IgD-negative memory B cell (primary cell): ENCODE measurements at regions not wholly inside any gene's neighbourhood (a gene's known extent, or its start where the extent isn't known, plus 50 kb on each side); places are given as distances from the start of the nearest gene placed in this dataset.
"Not testable (repeated sequence)": the region's sequence is repeated elsewhere in the genome, so short reads cannot be mapped to it uniquely, and the experiment has no call there.

Source experiments
- H3K27ac Mint-ChIP-seq, 3 donors: one replicate each; pipeline ENCODE4 v1.8.0; 2020 to 2022; ENCODE audit warnings: mild to moderate bottlenecking in 3 of 3, mixed read lengths in 3 of 3, moderate library complexity in 1 of 3
- H3K27me3 Mint-ChIP-seq: one replicate; pipeline ENCODE4 v1.8.0; 2021; ENCODE audit warnings: mixed read lengths
- H3K36me3 Mint-ChIP-seq: one replicate; pipeline ENCODE4 v1.8.0; 2020; ENCODE audit warnings: mild to moderate bottlenecking, mixed read lengths
- H3K4me1 Mint-ChIP-seq, 3 donors: one replicate each; pipeline ENCODE4 v1.8.0; 2020 to 2022; ENCODE audit warnings: mixed read lengths in 3 of 3, mild to moderate bottlenecking in 1 of 3
- H3K4me3 Mint-ChIP-seq, 4 donors: one replicate each; pipeline ENCODE4 v1.8.0; 2020 to 2022; ENCODE audit warnings: mild to moderate bottlenecking in 4 of 4, mixed read lengths in 4 of 4, moderate library complexity in 3 of 4
- H3K9me3 Mint-ChIP-seq, 3 donors: one replicate each; pipeline ENCODE4 v1.8.0; 2020 to 2021; ENCODE audit warnings: mixed read lengths in 3 of 3, mild to moderate bottlenecking in 1 of 3

DNA sequence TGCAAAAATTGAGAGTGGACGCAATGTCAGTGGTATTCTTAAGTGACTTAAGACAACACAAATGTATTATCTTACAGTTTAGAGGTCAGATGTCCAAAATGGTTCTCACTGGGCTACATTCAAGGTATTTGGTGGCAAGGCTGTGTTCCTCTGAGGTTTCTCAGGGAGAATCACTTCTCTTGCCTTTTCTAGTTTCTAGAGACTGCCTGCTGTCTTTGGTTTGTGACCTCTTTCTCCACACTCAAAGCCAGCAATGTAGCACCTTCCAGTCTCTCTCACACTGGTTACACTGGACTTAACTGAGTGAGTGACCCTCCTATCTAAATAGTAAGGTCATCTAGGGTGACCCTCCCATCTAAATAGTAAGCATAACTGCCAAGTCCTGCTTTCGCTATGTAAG lies 613.2 kb upstream of the COBL start:
- Mint-ChIP-seq H3K4me1 (no peaks in the 10 kb centered on the region), H3K4me3 (no peak overlapping the region), H3K27ac (no peak overlapping the region), H3K27me3 (no peaks in the 10 kb centered on the region), H3K36me3 (no peaks in the 10 kb centered on the region), H3K9me3 (peaks cover 3 to 35% (median 15%) of the 10 kb centered on the region in 3 donors)

DNA sequence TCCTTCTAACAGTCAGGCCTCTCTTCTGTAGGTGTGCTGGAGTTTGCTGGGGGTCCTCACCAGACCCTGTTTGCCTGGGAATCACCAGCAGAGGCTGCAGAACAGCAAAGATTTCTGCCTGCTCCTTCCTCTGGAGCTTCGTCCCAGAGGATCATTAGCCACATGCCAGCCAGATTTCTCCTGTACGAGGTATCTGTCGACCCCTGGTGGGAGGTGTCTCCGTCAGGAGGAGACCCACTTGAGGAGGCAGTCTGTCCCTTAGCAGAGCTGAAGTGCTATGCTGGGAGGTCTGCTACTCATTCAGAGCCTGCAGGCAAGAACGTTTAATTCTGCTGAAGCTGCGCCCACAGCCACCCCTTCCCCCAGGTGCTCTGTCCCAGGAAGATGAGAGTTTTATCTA lies 611.1 kb upstream of the COBL start:
- no peaks in the 10 kb centered on the region for H3K27me3 Mint-ChIP-seq
- H3K4me1 Mint-ChIP-seq, result no peaks in the 10 kb centered on the region
- peaks cover 3 to 29% (median 20%) of the 10 kb centered on the region in 3 donors for H3K9me3 Mint-ChIP-seq
- H3K27ac Mint-ChIP-seq, result no peak overlapping the region
- H3K36me3 Mint-ChIP-seq, result no peaks in the 10 kb centered on the region
- H3K4me3 Mint-ChIP-seq, result no peak overlapping the region

DNA sequence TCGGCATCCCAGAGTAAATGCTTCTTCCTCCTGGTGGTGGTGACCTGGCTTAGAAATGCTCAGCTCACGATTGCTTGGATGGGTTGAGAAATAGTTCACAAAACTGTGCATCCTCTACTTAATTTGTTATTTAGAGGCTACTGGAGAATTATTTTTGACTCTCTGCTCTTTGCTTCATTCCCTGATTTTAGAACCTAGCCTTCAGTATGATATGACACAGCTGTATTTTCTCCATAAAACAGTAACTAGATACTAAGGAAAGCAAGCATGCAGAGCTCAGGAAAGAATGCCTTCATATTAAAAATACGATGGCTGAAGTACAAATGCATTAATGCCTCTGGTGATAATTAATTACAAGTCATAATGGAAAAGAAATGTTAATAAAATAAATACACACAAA lies 602.0 kb upstream of the COBL start:
- no peak overlapping the region for H3K27ac Mint-ChIP-seq
- H3K9me3 Mint-ChIP-seq, result peaks cover 7 to 19% (median 10%) of the 10 kb centered on the region in 3 donors
- H3K27me3 Mint-ChIP-seq, result no peaks in the 10 kb centered on the region
- H3K4me1 Mint-ChIP-seq, result no peaks in the 10 kb centered on the region
- no peak overlapping the region for H3K4me3 Mint-ChIP-seq
- no peaks in the 10 kb centered on the region for H3K36me3 Mint-ChIP-seq

GRCh38 chr7:51901489-51901840 lies 584.9 kb upstream of the COBL start:
- Mint-ChIP-seq H3K27me3 (no peaks in the 10 kb centered on the region), H3K4me1 (no peaks in the 10 kb centered on the region), H3K27ac (no peak overlapping the region), H3K36me3 (no peaks in the 10 kb centered on the region), H3K9me3 (peaks cover 1 to 10% (median 6%) of the 10 kb centered on the region in 3 donors), H3K4me3 (no peak overlapping the region)

DNA sequence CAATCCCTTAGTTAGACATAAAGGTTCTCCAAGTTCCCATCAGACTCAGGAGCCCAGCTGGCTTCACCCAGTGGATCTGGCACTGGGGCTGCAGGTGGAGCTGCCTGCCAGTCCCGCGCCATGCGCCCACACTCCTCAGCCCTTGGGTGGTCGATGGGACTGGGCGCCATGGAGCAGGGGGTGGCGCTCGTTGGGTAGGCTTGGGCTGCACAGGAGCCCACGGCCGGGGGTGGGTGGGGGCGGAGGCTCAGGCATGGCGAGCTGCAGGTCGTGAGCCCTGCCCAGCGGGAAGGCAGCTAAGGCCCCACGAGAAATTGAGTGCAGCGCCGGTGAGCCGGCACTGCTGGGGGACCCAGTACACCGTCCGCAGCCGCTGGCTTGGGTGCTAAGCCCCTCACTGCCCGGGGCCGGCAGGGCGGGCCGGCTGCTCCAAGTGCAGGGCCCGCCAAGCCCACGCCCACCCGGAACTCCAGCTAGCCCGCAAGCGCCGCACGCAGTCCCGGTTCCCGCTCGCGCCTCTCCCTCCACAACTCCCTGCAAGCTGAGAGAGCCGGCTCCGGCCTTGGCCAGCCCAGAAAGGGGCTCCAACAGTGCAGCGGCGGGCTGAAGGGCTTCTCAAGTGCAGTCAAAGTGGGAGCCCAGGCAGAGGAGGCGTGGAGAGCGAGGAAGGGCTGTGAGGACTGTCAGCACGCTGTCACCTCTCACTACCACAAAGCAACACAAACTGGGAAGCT lies 584.3 kb upstream of the COBL start:
- H3K27ac Mint-ChIP-seq, H3K36me3 Mint-ChIP-seq, H3K9me3 Mint-ChIP-seq, H3K27me3 Mint-ChIP-seq, H3K4me1 Mint-ChIP-seq, H3K4me3 Mint-ChIP-seq: not testable (repeated sequence)

DNA sequence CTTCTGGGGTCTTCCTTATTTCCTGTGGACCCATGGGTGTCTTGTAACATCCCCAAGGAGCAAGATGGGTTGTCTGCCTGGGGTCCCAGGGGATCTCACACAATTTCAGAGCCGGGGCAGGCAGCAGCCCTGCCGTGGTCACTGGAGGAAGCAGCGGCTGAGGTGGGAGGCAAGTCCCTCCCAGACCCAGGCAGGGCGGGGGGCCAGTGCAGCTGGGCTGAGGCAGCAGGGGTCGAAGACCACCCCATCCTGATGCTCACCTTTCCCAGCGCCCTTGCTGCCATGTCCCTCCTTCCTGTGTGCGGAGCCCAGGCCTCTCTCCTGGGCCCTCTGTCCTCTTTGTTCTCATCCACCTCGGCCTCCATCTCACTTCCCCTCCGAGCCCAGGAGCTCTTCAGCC lies 583.0 kb upstream of the COBL start:
- no peaks in the 10 kb centered on the region for H3K36me3 Mint-ChIP-seq

GRCh38 chr7:51882412-51882811 lies 565.8 kb upstream of the COBL start:
- no peak overlapping the region for H3K4me3 Mint-ChIP-seq
- H3K27me3 Mint-ChIP-seq, result no peaks in the 10 kb centered on the region
- no peak overlapping the region for H3K27ac Mint-ChIP-seq
- peaks cover 0 to 12% (median 6%) of the 10 kb centered on the region in 3 donors for H3K9me3 Mint-ChIP-seq
- H3K36me3 Mint-ChIP-seq, result no peaks in the 10 kb centered on the region
- H3K4me1 Mint-ChIP-seq, result no peaks in the 10 kb centered on the region

More for the DNA sequence above, 583.0 kb upstream of the COBL start:
- Mint-ChIP-seq H3K4me3 (no peak overlapping the region), H3K9me3 (peaks cover 0 to 1% (median under 1%) of the 10 kb centered on the region in 3 donors), H3K27ac (no peak overlapping the region), H3K4me1 (no peaks in the 10 kb centered on the region), H3K27me3 (no peaks in the 10 kb centered on the region)

GRCh38 chr7:51881309-51881708 lies 564.7 kb upstream of the COBL start:
- Mint-ChIP-seq H3K9me3 (peaks cover 0 to 12% (median 3%) of the 10 kb centered on the region in 3 donors), H3K27ac (no peak overlapping the region), H3K27me3 (no peaks in the 10 kb centered on the region), H3K36me3 (no peaks in the 10 kb centered on the region), H3K4me3 (no peak overlapping the region), H3K4me1 (no peaks in the 10 kb centered on the region)

GRCh38 chr7:51878865-51879264 lies 562.3 kb upstream of the COBL start:
- H3K4me3 Mint-ChIP-seq, result no peak overlapping the region
- no peaks in the 10 kb centered on the region for H3K27me3 Mint-ChIP-seq
- H3K27ac Mint-ChIP-seq, result no peak overlapping the region
- H3K36me3 Mint-ChIP-seq, result no peaks in the 10 kb centered on the region
- H3K9me3 Mint-ChIP-seq, result peaks cover 0 to 3% (median 2%) of the 10 kb centered on the region in 3 donors
- H3K4me1 Mint-ChIP-seq, result no peaks in the 10 kb centered on the region

DNA sequence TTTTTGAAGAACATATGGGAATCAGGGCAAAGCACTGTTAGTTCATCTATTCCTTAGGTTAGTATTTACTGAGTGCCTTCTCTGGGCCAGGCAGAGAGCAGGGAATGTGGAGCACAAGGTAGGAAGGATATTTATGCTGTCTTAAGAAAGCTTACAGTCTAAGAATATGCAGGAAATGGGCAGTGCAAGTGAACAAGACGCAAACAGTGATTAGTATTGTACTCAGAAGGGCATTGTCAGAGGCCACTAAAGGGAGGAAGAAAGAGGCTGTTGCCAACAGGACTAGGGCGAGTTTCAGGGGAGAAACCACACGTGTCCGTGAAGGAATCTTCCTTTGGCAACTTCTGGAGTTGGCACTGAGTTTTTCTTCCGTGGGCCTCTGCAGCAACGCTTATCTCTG lies 552.8 kb upstream of the COBL start:
- no peak overlapping the region for H3K4me3 Mint-ChIP-seq
- H3K27ac Mint-ChIP-seq, result no peak overlapping the region
- H3K4me1 Mint-ChIP-seq, result no peaks in the 10 kb centered on the region
- H3K9me3 Mint-ChIP-seq, result peaks cover 5 to 13% (median 6%) of the 10 kb centered on the region in 3 donors
- H3K27me3 Mint-ChIP-seq, result no peaks in the 10 kb centered on the region
- H3K36me3 Mint-ChIP-seq, result peaks cover 1% of the 10 kb centered on the region

DNA sequence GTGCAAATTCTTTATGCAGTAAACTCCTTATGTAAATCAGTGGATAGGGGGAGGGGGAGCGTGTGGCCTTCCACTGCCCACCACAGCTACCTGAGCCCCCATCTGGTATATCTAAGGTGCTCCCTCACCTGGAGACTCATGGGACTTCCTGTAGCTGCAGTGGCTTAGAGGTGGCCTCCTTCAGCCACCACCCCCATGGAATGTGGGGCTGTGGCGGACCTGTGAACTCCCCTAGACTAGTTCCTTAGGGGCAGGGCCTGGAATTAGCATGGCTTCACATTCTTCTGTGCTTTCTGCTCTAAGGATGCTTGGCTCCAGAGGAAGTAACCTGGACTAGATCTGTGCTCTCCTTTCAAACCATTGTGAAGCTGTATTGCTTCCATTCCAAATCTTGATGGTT lies 550.5 kb upstream of the COBL start:
- no peaks in the 10 kb centered on the region for H3K36me3 Mint-ChIP-seq

GRCh38 chr7:51860305-51860704 lies 543.7 kb upstream of the COBL start:
- peaks cover 0 to 7% (median 3%) of the 10 kb centered on the region in 3 donors for H3K9me3 Mint-ChIP-seq
- no peak overlapping the region for H3K4me3 Mint-ChIP-seq
- no peaks in the 10 kb centered on the region for H3K27me3 Mint-ChIP-seq
- H3K36me3 Mint-ChIP-seq, result no peaks in the 10 kb centered on the region
- H3K27ac Mint-ChIP-seq, result no peak overlapping the region
- peaks cover 0 to 2% (median 0%) of the 10 kb centered on the region in 3 donors for H3K4me1 Mint-ChIP-seq

More for the DNA sequence above, 550.5 kb upstream of the COBL start:
- Mint-ChIP-seq H3K27me3 (no peaks in the 10 kb centered on the region), H3K27ac (no peak overlapping the region), H3K9me3 (peaks cover 2 to 7% (median 3%) of the 10 kb centered on the region in 3 donors), H3K4me3 (no peak overlapping the region), H3K4me1 (no peaks in the 10 kb centered on the region)

- H3K4me1 Mint-ChIP-seq, result no peaks in the 10 kb centered on the region
- H3K36me3 Mint-ChIP-seq, result no peaks in the 10 kb centered on the region
- peaks cover 0 to 7% (median 2%) of the 10 kb centered on the region in 3 donors for H3K9me3 Mint-ChIP-seq
- H3K27me3 Mint-ChIP-seq, result no peaks in the 10 kb centered on the region
- H3K27ac Mint-ChIP-seq, result no peak overlapping the region
- no peak overlapping the region for H3K4me3 Mint-ChIP-seq
These were observed 533.5 kb upstream of the COBL start for GRCh38 chr7:51850126-51850525.

DNA sequence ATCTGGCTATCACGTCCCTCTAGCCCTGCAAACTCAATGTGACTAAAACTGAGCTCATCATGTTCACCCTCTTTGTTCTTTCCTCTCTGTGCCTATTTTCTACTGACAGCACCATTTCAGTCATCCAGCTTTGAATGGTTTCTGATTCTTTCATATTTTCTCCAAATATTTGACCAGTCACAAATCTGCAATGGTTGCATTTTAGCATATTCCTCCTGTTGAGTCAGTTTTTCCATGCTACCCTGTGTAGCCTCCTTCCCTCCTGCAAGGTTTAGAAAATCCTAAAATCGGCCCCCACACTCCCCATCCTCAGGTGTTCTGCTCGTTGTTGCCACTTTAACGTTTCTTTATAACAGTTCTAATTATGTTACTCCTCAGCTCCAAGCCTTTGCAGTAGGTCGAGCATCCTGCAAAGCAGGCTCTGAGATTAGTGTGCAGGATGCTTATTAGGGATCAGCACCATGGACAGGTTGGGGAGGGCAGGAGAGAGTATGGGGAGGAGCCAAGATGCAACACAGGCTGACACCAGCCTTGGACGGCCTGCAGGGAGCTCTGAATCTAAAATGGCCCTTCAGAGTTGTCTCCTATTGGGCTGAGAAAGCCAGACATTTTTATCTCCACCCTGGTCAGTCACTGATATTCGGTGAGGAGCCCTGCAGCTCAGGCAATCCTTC lies 531.0 kb upstream of the COBL start:
- no peaks in the 10 kb centered on the region for H3K27me3 Mint-ChIP-seq
- no peaks in the 10 kb centered on the region for H3K4me1 Mint-ChIP-seq
- peaks cover 0 to 4% (median 0%) of the 10 kb centered on the region in 3 donors for H3K9me3 Mint-ChIP-seq
- no peak overlapping the region for H3K27ac Mint-ChIP-seq
- no peaks in the 10 kb centered on the region for H3K36me3 Mint-ChIP-seq
- no peak overlapping the region for H3K4me3 Mint-ChIP-seq

DNA sequence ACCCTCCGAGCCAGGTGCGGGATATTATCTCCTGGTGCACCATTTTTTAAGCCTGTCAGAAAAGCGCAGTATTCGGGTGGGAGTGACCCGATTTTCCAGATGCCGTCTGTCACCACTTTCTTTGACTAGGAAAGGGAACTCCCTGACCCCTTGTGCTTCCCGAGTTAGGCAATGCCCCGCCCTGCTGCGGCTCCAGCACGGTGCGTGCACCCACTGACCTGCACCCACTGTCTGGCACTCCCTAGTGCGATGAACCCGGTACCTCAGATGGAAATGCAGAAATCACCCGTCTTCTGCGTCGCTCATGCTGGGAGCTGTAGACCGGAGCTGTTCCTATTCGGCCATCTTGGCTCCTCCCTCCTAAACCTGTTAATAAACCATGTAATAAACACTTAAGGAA lies 522.5 kb upstream of the COBL start:
- H3K27me3 Mint-ChIP-seq, H3K4me3 Mint-ChIP-seq, H3K36me3 Mint-ChIP-seq, H3K9me3 Mint-ChIP-seq, H3K4me1 Mint-ChIP-seq: not testable (repeated sequence)
- H3K27ac Mint-ChIP-seq, result peak overlapping the region in 1 of 3 donors; percentile 43

DNA sequence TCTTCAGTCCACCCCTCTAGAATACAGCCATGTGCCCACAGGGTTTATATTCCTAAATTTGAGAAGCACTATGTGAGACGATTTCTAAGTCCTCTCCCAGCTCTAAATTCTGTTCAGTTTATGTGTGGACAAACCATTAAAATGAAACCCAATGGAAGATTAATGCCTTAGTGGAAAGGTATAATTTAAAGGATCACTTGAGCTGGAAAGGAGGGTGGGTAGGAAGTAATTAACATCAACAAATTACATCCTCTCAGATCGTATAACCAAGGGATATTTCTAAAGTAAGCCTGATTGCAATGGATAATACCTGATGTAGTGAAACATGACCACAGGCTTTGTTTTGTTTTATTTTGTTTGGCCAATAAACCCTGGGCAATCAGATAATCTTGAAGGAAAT lies 511.0 kb upstream of the COBL start:
- H3K9me3 Mint-ChIP-seq, result peaks cover 7 to 20% (median 9%) of the 10 kb centered on the region in 3 donors
- H3K4me3 Mint-ChIP-seq, result no peak overlapping the region
- no peaks in the 10 kb centered on the region for H3K27me3 Mint-ChIP-seq
- H3K4me1 Mint-ChIP-seq, result no peaks in the 10 kb centered on the region
- H3K36me3 Mint-ChIP-seq, result no peaks in the 10 kb centered on the region
- no peak overlapping the region for H3K27ac Mint-ChIP-seq
